HG02642 (cell line): ENCODE measurements at regions not wholly inside any gene's neighbourhood (a gene's known extent, or its start where the extent isn't known, plus 50 kb on each side); places are given as distances from the start of the nearest gene placed in this dataset.

ENCODE experiments used
- ATAC-seq: cut with Tn5 transposase; IDR thresholded peaks from one replicate; pipeline ENCODE4 v1.9.1; 2021; ENCODE audit warnings: mild to moderate bottlenecking; ENCODE audit not compliant: unreplicated experiment, poor library complexity

DNA sequence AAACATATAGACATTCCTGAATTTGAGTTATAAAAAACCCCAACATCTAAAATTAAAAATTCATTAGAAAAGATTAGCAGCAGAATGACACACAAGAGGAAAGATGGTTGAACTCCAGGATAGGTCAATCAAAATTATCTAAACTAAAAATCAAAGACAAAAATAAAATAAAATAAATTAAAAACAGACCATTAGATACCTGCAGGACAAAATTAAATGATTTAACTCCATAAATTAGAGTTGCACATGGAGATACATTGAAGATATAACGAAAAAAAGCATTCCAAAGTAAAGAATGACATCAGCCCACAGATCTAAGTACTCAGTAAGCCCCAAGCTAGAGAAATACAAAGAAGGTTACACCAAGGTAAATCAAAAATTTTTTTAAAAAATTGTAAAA is 226.1 kb upstream of the SORCS1 start:
- no peak for ATAC-seq

DNA sequence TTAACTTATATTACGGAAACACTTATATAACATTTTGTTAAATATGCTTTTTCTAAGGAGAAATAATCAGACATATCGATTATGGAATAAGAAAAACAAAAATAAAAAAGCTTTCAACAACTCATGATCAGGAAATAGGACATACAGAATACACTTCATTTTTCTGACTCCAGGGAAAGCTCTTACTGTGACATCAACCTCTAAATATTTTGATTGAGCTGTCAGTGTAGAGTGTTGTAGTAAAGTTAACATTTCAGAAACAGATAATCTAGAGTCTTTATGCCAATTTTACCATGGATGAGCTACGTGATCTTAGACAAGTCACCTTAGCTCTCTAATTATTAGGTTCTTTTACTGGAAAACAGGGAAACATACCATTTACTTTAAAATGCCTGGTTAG is 218.9 kb upstream of the SORCS1 start:
- no peak for ATAC-seq

DNA sequence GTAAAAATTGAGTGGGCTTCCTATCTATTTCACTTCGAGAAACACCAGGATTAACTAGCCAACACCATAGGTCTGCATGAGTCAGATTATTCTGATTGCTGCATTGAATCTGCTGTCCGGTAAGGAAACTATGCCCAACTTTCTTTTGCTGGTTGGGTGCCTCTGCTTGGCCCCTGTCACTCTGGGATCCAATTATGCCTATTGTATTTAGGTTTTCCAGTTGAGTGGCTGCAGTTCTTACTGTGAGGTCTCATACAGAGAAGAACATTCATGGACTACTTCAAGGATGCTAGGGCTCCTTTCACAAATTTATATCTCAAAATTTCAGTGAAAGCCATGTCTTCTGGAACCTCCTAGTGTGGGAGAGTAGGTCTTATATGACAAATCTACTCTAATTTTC is 215.1 kb upstream of the SORCS1 start:
- ATAC-seq = no peak

DNA sequence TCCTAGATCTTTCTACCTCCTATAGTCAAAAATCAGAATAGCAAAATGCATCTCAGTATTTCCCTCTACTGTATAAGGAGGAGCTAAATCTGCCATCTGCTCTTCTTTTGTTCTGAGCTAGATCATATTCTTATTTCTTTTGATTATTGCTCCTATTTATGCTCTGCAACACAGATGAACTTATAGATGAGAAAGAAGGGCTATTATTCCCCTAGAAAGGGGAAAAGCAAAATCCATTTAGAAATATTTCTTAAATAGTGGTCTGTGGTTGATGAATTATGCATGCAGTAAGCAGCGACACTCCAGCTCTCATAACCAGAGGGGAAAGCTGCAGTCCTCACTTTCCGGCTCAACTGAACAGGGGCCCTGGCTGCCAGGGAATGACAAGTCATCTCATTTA is 207.3 kb upstream of the SORCS1 start:
- ATAC-seq = no peak

DNA sequence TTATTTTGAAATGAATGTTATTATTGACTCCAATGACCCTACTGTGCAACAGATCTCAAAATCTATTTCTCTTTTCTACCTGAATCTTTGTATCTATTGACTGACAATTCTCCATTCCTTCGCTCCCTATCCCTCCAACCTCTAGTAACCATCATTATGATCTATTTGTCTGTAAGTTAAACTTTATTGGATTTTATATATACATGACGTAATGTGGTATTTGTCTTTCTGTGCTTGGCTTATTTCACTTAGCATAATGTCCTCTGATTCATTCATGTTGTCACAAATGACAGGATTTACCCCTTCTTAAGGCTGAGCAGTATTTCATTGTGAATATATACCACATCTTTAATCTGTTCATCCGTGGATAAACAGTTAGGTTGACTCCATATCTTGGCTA is 200.4 kb upstream of the SORCS1 start:
- ATAC-seq = no peak

DNA sequence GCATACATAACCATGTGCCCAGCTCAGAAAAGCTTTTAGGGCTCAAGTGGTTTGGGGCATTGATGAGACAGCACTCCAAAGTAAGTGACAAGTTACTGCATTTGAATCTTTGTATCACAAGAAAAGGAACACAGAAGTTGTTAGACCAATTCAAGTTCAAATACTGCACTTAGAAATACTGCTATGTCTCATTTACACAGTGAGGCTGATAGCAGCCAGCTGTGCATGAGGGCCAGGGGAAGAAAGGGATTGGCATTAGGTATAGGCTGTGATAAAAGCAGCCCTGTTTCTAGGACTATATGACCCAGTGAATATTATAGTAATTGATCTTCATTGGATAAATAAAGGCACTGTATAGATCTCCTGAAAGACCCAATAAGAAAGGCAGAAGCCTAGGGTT is 197.8 kb upstream of the SORCS1 start:
- no peak for ATAC-seq

DNA sequence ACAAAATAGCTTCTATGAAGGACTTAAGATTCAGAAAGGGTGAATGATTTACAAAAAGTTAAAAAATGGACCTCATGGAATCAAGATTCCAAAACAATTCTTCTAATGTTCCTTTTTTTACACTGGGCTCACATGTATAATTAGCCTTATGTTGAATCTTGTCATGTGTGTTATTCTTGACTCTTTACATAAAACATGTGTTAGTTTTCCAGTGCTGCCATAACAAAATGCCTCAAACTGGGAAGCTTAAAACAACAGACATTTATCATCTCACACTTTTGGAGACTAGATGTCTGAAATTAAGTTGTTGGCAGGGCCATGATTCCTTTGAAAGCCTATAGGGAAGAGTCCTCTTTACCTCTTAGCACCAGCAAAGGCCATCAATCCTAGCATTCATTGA is 192.5 kb upstream of the SORCS1 start:
- no peak for ATAC-seq

DNA sequence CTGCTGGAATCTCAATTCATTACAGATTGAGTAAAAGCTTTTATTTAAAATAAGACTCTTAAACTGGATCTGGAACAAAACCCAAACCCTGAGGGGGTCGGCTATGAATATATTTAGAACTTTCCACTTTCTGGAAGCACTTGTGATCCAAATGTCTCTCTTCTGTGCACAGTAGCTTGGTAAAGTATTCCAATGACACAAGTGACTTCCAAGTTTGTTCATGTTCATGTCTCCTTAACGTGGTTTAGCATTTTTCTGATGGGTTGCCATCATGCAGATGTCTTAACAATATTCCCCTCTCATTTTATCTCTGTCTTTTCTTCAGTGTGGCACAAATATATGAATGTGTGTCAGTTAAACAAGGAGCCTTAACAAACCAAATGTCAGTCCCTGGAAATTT is 191.9 kb upstream of the SORCS1 start:
- ATAC-seq = no peak

DNA sequence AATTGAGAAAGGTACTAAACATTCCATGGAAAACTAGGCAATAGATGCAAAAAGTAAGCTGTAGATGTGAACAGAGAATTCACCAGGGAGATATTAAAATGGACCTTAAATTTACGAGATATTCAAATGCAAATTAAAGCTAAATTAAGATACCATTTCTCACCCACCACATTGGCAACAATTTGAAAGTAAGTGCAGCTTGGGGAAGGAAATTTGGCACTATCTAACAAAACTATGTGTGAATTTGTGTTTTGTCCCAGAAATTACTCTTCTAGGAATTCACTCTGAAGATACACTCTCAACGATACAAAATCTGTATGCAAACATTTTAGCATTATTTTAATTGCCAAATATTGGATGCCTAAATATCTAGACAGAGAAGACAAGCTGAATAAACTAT is 178.2 kb upstream of the SORCS1 start:
- ATAC-seq = no peak

DNA sequence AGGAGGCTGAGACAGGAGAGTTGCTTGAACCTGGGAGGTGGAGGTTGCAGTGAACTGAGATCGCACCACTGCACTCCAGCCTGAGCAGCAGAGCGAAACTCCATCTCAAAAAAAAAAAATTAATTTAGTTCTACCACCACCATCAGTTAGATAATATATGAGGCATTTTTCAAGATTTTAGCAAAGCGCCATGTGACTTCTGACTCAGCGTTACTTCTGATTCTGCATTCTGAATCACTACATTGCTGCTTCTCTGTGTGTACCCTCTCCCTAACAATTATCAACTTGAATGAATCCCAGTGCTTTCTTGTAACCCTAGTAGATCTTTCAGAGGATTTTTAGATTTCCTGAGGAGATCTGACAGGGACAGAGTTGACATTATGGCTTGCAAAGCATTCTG is 176.8 kb upstream of the SORCS1 start:
- ATAC-seq = no peak

DNA sequence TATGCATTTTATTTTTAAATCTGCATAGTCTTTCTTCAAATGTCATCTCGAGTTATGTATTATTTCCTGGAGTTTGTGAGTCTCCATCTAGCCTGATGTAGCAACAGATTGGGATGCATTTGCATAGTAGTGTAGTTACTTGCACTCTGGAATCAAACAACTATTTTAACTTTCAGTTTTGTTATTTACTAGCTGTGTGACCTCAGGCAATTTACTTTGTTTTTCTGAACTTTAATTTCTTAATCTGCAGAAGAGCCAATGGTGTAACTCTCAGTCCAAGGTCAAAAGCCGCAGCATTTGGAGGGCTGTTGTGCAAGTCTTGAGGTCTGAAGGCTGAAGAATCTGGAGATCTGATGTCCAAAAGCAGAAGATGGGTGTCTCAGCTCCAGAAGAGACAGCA is 175.8 kb upstream of the SORCS1 start:
- ATAC-seq = no peak

DNA sequence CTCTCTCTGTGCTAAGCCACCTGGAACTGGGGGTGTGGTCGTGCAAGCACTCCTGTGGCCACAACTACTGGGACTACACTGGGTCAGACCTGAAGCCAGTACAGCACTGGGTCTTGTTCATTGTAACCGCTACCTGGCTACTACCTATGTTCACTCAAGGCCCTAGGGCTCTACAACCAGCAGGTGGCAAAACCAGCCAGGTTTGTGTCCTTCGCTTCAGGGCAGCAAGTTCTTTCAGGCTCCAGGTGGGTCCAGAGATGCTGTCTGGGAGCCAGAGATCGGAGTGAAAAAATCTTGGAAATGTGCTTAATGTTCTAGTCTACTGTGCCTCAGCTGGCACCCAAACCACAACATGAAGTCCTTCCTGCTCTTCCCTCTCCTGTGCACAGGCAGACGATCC is 171.6 kb upstream of the SORCS1 start:
- no peak for ATAC-seq

DNA sequence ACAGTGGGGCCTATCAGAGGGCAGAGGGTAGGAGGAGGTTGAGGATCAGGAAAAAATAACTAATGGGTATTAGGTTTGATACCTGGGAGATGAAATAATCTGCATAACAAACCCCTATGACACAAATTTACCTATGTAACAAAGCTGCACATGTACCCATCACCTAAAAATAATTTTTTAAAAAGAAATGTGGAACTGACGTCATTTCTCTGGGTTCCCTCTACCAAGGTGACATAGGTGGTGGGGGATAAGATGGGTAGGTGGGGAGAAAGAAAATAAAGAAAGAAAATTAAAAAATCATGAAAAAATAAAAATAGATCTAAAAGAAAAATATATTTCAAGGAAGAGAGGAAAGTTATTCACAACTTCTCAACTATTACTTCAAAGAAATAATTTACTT is 153.1 kb upstream of the SORCS1 start:
- ATAC-seq = no peak

DNA sequence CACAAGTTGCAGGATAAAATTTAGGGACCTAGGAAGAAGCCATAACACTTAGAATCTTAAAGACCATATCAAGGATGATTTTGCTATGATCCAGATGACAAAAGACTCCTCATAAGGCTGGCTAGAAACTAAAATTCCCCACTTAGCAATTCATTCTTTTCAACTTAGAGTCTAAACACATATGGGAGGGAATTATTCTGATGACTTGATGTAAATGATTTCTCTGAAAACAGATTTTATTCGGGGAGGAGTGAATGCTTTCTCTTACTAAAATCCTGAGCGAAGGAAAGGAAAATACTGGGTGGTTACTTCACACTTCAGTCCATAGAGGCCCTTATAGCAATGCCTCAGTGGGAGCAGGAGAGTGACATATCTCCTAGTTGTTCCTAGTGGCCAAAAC is 138.7 kb upstream of the SORCS1 start:
- ATAC-seq = no peak

DNA sequence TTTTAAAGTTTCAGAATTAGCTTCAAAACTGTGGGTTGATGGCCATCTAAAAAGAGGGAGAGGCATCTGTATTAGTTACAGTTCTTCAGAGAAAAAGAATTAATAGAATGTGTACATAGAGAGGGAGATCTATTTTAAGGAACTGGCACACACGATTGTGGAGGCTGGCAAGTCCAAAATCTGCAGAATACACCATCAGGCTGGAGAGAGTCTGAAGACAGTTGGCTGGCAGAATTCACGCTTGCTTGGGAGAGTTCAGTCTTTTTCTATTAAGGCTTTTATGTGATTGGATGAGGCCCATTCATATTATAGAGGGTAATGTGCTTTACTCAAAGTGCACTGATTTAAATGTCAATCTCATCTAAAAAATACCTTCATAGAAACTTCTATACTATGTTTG is 135.1 kb upstream of the SORCS1 start:
- no peak for ATAC-seq

DNA sequence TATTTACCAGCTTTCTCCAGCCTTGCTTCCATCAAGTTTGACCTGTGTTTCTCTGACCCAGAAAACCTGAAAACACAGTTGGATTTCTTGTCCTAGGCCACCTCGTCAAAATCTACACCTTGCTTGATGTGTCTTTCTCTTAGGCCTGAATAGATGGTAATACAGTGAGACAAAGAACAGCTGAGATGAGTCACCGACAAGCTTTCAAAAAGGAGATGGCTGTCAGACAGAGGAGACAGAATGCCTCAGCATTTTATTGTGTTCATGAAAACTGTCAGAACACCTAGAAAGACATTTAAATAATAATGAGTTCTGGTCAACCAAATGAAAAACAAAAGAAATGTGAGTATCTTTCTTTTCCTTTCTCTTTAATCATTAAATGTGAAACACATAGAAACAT is 119.7 kb upstream of the SORCS1 start:
- ATAC-seq = no peak

DNA sequence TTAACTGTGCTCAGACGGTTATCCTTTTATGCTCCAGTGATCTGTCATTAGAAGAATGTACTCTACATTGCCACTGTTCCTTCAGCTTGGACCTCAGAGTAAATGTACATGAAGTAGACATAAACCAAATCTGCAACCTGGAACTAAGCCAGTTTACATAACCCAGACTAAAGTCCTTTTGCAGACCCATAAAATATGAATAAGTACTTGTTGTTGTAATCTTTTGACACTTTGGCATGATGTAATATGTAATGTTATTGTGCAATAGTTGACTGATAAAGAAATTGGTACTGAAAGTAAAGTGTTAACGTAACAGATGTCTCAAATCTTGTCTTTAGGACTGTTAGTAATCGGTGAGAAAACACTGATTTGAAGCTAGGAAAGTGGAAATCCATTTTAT is 115.8 kb upstream of the SORCS1 start:
- no peak for ATAC-seq

DNA sequence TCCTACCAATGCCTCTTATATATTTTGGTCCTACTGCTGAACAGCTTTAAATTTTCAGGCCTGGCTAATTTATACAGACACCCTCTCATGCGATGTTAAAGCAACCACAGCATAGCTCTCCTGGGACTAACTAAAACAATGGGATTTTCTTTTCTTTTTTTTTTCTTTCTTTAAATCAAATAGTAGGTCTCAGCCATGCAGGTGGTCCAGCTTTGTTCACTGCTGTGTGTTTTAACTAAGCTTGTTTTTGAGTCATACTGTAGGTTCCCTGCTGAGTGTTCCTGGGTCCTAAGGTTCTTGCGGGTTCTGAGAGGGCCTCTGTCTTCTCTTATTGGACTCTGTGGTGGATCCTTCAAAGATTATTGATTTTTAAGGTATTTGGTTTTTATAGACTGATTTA is 113.1 kb upstream of the SORCS1 start:
- ATAC-seq = no peak

DNA sequence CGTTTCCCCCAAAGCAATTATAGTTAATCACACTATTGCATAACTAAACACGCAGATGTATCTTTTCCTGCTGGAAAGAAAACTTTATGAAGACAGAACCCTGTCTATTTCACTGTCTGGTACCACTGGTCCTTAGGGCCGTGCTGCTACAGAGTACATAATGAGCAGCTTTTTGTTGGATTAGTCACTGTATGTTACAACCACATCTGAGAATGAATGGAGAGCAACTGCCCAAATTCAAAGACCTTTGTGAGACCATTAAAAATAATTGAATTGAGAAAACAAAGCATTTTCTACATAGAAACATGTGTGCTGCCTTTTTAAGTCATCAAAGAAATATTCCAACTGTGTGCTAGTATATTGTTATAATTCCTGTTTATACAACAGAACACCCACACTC is 111.3 kb upstream of the SORCS1 start:
- ATAC-seq = no peak

DNA sequence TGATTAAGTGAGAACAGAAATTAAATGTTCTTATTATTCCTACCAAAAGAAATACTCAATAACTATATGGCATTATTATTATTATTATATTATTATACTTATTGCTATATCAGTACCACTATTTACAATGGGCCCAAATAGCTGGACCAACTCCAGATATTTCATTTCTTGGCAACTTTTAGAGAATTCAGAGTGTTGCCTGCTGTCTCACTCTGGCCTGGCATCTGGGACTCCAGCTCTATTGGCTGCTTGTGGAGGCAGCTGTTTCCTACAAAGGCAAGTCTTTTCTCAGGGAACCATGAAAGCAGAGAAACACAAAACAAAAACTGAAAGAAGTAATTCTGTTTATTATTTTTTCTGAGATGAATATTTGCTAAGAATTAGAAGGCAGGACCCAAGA is 105.1 kb upstream of the SORCS1 start:
- no peak for ATAC-seq

DNA sequence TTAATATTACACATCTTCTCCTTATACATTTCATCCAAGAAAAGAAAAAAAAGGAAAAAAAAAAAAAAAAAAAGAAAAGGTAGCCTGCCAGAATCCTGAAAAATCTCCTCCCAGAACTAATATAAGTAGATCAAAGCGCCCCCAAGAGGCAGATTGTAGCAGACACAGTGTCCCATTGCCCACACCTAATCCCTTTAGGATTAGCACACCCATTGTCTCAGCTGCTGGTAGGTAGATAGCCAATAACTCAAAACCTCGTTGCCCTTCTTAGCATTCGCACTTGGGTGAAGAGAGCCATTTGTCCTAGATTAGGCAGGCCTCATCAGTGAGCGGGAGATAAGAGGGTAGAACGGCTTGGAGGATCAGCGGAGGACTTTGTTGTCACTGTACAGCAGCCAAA is 100.2 kb upstream of the SORCS1 start:
- ATAC-seq = no peak

DNA sequence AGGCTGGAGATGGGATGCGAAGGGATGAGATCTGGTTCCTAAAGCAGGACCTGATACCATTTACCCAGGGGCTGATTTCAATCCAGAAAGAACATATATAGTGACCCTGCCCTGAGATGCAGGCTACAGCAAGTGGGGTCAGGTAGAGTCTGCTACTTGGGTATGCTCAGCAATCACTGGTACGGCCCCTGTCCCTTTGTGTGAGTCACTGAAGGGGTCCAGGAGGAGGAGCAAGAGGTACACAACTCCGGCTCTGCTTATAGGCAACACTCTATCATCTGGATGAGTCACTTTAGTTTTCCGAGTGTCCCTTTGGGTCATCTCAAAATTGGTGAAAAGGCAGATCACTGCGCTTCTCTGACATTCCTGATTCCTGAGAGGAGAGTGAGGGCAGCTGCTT is 79.6 kb upstream of the SORCS1 start:
- ATAC-seq = no peak

DNA sequence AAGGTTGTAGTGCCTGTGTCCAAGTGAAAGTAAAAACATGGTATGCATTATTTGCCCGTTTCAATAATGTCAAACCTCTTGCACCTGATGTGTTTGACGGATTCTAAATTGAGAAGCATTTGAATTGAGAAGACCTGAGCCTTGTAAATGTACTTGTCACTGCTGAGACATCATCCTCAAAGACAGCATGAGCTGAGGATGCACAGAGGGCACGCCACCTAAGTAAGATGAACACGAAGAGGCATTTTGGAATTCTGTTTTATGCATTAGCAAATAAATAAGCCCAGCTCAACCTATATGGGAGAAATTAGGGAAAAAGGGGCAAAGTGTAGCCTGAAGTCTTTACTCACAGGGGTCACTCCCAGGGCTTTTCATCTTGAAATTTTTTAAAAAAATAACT is 73.8 kb upstream of the SORCS1 start:
- no peak for ATAC-seq

DNA sequence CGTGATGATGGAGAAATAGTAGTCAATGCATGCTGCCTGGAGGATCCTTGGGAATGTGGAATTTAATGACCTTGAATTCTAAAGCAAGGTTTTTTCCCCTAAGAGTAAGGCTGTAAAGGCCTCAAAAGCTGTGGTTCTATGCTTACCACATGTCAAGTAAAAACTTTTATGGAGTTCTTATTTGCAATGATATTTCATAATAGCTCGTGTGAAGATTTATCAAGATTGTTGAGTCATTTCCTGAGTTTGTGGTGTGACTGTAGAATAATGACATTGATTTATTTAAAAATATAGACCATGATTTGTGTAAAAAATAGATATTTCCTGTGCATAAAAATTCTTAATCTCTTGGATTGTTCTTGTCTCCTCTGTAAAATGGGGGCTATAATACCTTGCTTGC is 67.5 kb upstream of the SORCS1 start:
- ATAC-seq = no peak
